ENCODE measurements at regions not wholly inside any gene's neighbourhood (a gene's known extent, or its start where the extent isn't known, plus 50 kb on each side); places are given as distances from the start of the nearest gene placed in this dataset.

DNA sequence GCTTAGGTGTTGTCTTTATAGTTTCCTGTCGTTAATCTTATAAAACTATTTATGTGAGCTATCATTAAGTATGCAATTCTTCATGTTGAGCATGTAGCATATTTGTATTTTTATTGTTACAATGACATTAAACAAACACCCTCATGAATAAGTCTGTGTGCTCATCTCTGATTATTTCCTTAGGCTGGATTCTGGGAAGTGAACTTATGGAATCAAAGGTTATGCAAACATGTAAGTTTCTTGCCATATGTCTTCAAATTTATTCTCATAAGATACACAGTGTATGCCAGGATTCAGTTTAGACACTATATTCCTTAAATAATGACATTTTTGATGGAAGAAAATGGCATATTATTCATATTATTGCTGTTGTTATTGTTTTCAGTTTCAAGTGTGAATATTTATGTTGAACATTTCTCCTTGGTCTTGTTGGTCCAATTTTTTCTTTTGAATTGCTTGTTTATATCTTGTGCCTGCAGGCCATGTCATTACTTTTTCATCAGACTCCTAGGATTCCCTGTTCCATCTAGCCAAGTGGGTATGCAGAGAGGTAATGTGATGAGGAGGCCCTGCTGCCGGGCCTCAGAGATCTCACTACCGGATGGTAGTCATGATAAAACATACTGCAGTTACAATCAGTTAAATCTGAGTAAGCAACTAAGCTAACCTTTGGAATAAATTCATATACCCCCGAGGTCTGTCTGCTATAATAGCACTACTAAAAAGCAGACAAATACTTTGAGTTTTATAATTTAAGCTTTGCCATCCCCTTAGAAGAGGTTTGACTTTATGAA lies 684.3 kb upstream of the SGO1 start:
- Histone ChIP-seq H3K27ac (ENCODE audit: control insufficient read depth, insufficient read depth) (no peak overlapping the region), H3K9ac (ENCODE audit: control insufficient read depth, insufficient read depth, low read length) (no peak overlapping the region), H3K4me1 (ENCODE audit: control insufficient read depth, insufficient read depth, low read length) (no peaks in the 10 kb centered on the region), H3K4me3 (no peak overlapping the region), H3K27me3 (replicated peaks in 1 of 2; ENCODE audit: control insufficient read depth in 2 of 2, insufficient read depth in 2 of 2, low read length in 1 of 2) (no peaks in the 10 kb centered on the region), H4K20me1 (ENCODE audit: control insufficient read depth, insufficient read depth) (no peaks in the 10 kb centered on the region), H3K9me3 (replicated peaks; ENCODE audit: control insufficient read depth, insufficient read depth, low read length) (no peaks in the 10 kb centered on the region), H2AFZ (ENCODE audit: control insufficient read depth, low read depth, low read length) (no peak overlapping the region), H3K4me2 (ENCODE audit: control insufficient read depth, insufficient read depth) (no peak overlapping the region), H3K36me3 (ENCODE audit: control insufficient read depth in 2 of 2, insufficient read depth in 2 of 2, low read length in 1 of 2) (no peaks in the 10 kb centered on the region), H3K79me2 (ENCODE audit: control insufficient read depth, insufficient read depth, low read length) (no peaks in the 10 kb centered on the region)
- 20% methylated on average over 4 of the region's 4 CpGs for WGBS (ENCODE audit: insufficient coverage, insufficient replicate concordance, low lambda C conversion rate, missing lambda C conversion rate)
- intact Hi-C loops (cut with micrococcal nuclease; ENCODE audit: unreplicated experiment) (no loop called here), in situ Hi-C loops (cut with MboI) (no loop called here)
- FAIRE-seq (no peak), DNase-seq (ENCODE audit: low read depth, low spot score) (no peak), ATAC-seq (no peak)
- BruUV-seq (replicated peaks), result no TSS peak
- ChIA-PET POLR2A (no interaction called here), CTCF (interaction anchor here (0.6 kb wide), 1 partner anchor 530 kb away, joined by 3 read pairs; no protein-coding TSS in a partner anchor), SMC1A (ENCODE audit: uncharacterized antibody, unreplicated experiment) (no interaction called here), RAD21 (ENCODE audit: unreplicated experiment) (no interaction called here)
- TF ChIP-seq ETV6 (conservative IDR thresholded peaks at IDR 0.05 in 1 of 2, IDR thresholded peaks at IDR 0.05 in 1 of 2; ENCODE audit: borderline replicate concordance in 1 of 2, low read depth in 1 of 2), result no peak
- no peak for TF ChIP-seq NR2C1 (IDR thresholded peaks at IDR 0.05)
- TF ChIP-seq, protein P1, sequence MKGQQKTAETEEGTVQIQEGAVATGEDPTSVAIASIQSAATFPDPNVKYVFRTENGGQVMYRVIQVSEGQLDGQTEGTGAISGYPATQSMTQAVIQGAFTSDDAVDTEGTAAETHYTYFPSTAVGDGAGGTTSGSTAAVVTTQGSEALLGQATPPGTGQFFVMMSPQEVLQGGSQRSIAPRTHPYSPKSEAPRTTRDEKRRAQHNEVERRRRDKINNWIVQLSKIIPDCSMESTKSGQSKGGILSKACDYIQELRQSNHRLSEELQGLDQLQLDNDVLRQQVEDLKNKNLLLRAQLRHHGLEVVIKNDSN (IDR thresholded peaks at IDR 0.05; ENCODE audit: borderline replicate concordance, extremely low read length, insufficient read depth, low read depth, low read length), result no peak

DNA sequence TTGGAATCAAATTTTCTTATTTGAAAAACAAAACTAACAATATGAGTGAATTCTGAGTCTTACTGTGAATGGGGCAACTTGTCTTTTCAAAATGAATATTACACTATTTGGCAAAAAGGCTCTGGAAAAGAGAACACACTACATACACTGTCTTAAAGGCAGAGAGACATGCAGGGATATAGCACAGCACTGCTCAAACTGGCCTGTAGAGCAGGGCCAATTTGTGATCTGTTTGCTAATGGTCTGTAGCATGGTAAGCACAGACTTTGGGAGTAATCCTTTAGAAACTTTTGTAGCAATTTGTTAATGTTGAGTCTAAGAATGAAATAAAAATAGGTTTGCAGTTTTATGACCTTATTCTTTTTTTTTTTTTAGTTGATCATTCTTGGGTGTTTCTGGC lies 679.8 kb upstream of the SGO1 start:
- Histone ChIP-seq H3K9ac (ENCODE audit: control insufficient read depth, insufficient read depth, low read length) (no peak overlapping the region), H2AFZ (ENCODE audit: control insufficient read depth, low read depth, low read length) (no peak overlapping the region), H3K36me3 (ENCODE audit: control insufficient read depth in 2 of 2, insufficient read depth in 2 of 2, low read length in 1 of 2) (no peaks in the 10 kb centered on the region), H4K20me1 (ENCODE audit: control insufficient read depth, insufficient read depth) (no peaks in the 10 kb centered on the region), H3K4me1 (ENCODE audit: control insufficient read depth, insufficient read depth, low read length) (no peaks in the 10 kb centered on the region), H3K9me3 (replicated peaks; ENCODE audit: control insufficient read depth, insufficient read depth, low read length) (no peaks in the 10 kb centered on the region), H3K4me2 (ENCODE audit: control insufficient read depth, insufficient read depth) (no peak overlapping the region), H3K27me3 (replicated peaks in 1 of 2; ENCODE audit: control insufficient read depth in 2 of 2, insufficient read depth in 2 of 2, low read length in 1 of 2) (no peaks in the 10 kb centered on the region), H3K4me3 (no peak overlapping the region), H3K79me2 (ENCODE audit: control insufficient read depth, insufficient read depth, low read length) (no peaks in the 10 kb centered on the region), H3K27ac (ENCODE audit: control insufficient read depth, insufficient read depth) (no peak overlapping the region)
- FAIRE-seq (no peak), DNase-seq (ENCODE audit: low read depth, low spot score) (no peak), ATAC-seq (no peak)
- no peak for TF ChIP-seq NRF1 (conservative IDR thresholded peaks at IDR 0.05; ENCODE audit: low read depth, low read length)
- TF ChIP-seq SREBF2 (IDR thresholded peaks at IDR 0.05; ENCODE audit: low read length), result no peak
- TF ChIP-seq, protein P2, sequence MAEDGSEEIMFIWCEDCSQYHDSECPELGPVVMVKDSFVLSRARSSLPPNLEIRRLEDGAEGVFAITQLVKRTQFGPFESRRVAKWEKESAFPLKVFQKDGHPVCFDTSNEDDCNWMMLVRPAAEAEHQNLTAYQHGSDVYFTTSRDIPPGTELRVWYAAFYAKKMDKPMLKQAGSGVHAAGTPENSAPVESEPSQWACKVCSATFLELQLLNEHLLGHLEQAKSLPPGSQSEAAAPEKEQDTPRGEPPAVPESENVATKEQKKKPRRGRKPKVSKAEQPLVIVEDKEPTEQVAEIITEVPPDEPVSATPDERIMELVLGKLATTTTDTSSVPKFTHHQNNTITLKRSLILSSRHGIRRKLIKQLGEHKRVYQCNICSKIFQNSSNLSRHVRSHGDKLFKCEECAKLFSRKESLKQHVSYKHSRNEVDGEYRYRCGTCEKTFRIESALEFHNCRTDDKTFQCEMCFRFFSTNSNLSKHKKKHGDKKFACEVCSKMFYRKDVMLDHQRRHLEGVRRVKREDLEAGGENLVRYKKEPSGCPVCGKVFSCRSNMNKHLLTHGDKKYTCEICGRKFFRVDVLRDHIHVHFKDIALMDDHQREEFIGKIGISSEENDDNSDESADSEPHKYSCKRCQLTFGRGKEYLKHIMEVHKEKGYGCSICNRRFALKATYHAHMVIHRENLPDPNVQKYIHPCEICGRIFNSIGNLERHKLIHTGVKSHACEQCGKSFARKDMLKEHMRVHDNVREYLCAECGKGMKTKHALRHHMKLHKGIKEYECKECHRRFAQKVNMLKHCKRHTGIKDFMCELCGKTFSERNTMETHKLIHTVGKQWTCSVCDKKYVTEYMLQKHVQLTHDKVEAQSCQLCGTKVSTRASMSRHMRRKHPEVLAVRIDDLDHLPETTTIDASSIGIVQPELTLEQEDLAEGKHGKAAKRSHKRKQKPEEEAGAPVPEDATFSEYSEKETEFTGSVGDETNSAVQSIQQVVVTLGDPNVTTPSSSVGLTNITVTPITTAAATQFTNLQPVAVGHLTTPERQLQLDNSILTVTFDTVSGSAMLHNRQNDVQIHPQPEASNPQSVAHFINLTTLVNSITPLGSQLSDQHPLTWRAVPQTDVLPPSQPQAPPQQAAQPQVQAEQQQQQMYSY (CRISPR knock-in tag; IDR thresholded peaks at IDR 0.05), result no peak
- no peak for TF ChIP-seq POLR2AphosphoS2 (IDR thresholded peaks at IDR 0.05; ENCODE audit: low read depth, low read length)
- no peak for TF ChIP-seq IRF4 (IDR thresholded peaks at IDR 0.05; ENCODE audit: low read depth, low read length)
- no peak for TF ChIP-seq MTA3 (IDR thresholded peaks at IDR 0.05; ENCODE audit: borderline replicate concordance, low read length)
- TF ChIP-seq CHD4 (IDR thresholded peaks at IDR 0.05), result no peak
- no peak for TF ChIP-seq SUZ12 (IDR thresholded peaks at IDR 0.05; ENCODE audit: unreplicated experiment)
- SMC1A ChIA-PET (ENCODE audit: uncharacterized antibody, unreplicated experiment), result no interaction called here
- in situ Hi-C loops (cut with MboI) (no loop called here), intact Hi-C loops (cut with micrococcal nuclease; ENCODE audit: unreplicated experiment) (no loop called here)
- BruUV-seq (replicated peaks), result no TSS peak
- POLR2A ChIA-PET, result no interaction called here
- CTCF ChIA-PET, result no interaction called here
- RAD21 ChIA-PET (ENCODE audit: unreplicated experiment), result no interaction called here
